Gastrocnemius medialis (tissue), 4 donors: ENCODE measurements at regions not wholly inside any gene's neighbourhood (a gene's known extent, or its start where the extent isn't known, plus 50 kb on each side); places are given as distances from the start of the nearest gene placed in this dataset.

Source experiments
- ATAC-seq, 2 donors: fragments of 150-250 bp; one replicate each; pipeline ENCODE4 v1.9.1; 2016
- DNase-seq, 2 donors: peaks; one replicate each; pipeline ENCODE4 v3.0.0-alpha.2; 2019
- H3K27ac ChIP-seq, 4 donors: fragments of 200-600 bp; sonication (generic); 1 replicate in 1 of 4; 2 replicates in 3 of 4; pipeline ENCODE4 v1.5.1; 2016 to 2018; ENCODE audit warnings: mild to moderate bottlenecking in 2 of 4, moderate library complexity in 1 of 4
- H3K27me3 ChIP-seq, 3 donors: fragments of 200-600 bp; sonication (generic) in 2 of 3; 1 replicate in 1 of 3; 2 replicates in 2 of 3; pipeline versions ENCODE4 v1.5.1 to v1.6.0; 2016 to 2019; ENCODE audit warnings: mild to moderate bottlenecking in 1 of 3, moderate library complexity in 1 of 3
- H3K36me3 ChIP-seq, 2 donors: fragments of 200-600 bp; sonication (generic) in 1 of 2; one replicate each; pipeline ENCODE4 v1.5.1; 2017 to 2018
- H3K4me1 ChIP-seq, 2 donors: fragments of 200-600 bp; sonication (generic) in 1 of 2; one replicate each; pipeline ENCODE4 v1.5.1; 2016 to 2017; ENCODE audit warnings: mild to moderate bottlenecking in 2 of 2
- H3K4me3 ChIP-seq, 4 donors: fragments of 200-600 bp; sonication (generic) in 3 of 4; 1 replicate in 1 of 4; 2 replicates in 3 of 4; pipeline ENCODE4 v1.5.1; 2016 to 2019; ENCODE audit warnings: mild to moderate bottlenecking in 2 of 4
- H3K9me3 ChIP-seq, 3 donors: fragments of 200-600 bp; sonication (generic) in 2 of 3; 1 replicate in 1 of 3; 2 replicates in 2 of 3; pipeline ENCODE4 v1.5.1; 2016 to 2019
- POLR2A ChIP-seq, 2 donors: fragments of 450-650 bp; IDR thresholded peaks; one replicate each; pipeline ENCODE4 v1.6.1; 2017; ENCODE audit warnings: antibody characterized with exemption in 2 of 2, mild to moderate bottlenecking in 2 of 2, moderate library complexity in 2 of 2
- in situ Hi-C, 4 donors: fragments of 200-750 bp; cut with MboI; loops; one replicate each; pipeline versions ENCODE4 v1.15.0 to v1.8.0; 2017; ENCODE audit warnings: low sequenced_read_pairs in 4 of 4
- intact Hi-C: fragments of 100-400 bp; cut with DNase I; formaldehyde crosslinking; loops from one replicate; pipeline ENCODE4 v1.15.1; 2023; ENCODE audit warnings: low total_unique reads
- TF ChIP-seq, protein P1 (sequence below), 5 experiments: fragments of 450-650 bp in 3 of 5; fragments of 200-600 bp in 2 of 5; sonication (generic) in 2 of 5; IDR thresholded peaks in 4 of 5; conservative IDR thresholded peaks in 1 of 5; 1 replicate in 4 of 5; 2 replicates in 1 of 5; pipeline ENCODE4 v1.5.1; 2016 to 2019; ENCODE audit warnings: antibody characterized with exemption in 5 of 5, mild to moderate bottlenecking in 3 of 5, moderate library complexity in 3 of 5

GRCh38 chr18:53785811-53786210 lies 438.7 kb downstream of the MBD2 start:
- DNase-seq (no peak), ATAC-seq (no peak)
- no peak overlapping the region for H3K27ac ChIP-seq
- H3K9me3 ChIP-seq, result no peaks in the 10 kb centered on the region
- no peaks in the 10 kb centered on the region for H3K4me1 ChIP-seq
- TF ChIP-seq, protein P1, sequence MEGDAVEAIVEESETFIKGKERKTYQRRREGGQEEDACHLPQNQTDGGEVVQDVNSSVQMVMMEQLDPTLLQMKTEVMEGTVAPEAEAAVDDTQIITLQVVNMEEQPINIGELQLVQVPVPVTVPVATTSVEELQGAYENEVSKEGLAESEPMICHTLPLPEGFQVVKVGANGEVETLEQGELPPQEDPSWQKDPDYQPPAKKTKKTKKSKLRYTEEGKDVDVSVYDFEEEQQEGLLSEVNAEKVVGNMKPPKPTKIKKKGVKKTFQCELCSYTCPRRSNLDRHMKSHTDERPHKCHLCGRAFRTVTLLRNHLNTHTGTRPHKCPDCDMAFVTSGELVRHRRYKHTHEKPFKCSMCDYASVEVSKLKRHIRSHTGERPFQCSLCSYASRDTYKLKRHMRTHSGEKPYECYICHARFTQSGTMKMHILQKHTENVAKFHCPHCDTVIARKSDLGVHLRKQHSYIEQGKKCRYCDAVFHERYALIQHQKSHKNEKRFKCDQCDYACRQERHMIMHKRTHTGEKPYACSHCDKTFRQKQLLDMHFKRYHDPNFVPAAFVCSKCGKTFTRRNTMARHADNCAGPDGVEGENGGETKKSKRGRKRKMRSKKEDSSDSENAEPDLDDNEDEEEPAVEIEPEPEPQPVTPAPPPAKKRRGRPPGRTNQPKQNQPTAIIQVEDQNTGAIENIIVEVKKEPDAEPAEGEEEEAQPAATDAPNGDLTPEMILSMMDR (IDR thresholded peaks at IDR 0.05 in 4 of 5, conservative IDR thresholded peaks at IDR 0.05 in 1 of 5), result no peak
- no peak for TF ChIP-seq POLR2A (IDR thresholded peaks at IDR 0.05)
- no peaks in the 10 kb centered on the region for H3K27me3 ChIP-seq
- intact Hi-C loops (no loop called here), in situ Hi-C loops (loop anchor here in 1 of 4 donors (25.0 kb wide), 1 partner anchor 101 kb away; no protein-coding TSS in a partner anchor)
- no peaks in the 10 kb centered on the region for H3K36me3 ChIP-seq
- H3K4me3 ChIP-seq, result no peak overlapping the region

GRCh38 chr18:53784253-53784652 lies 440.2 kb downstream of the MBD2 start:
- TF ChIP-seq, protein P1 (IDR thresholded peaks at IDR 0.05 in 4 of 5, conservative IDR thresholded peaks at IDR 0.05 in 1 of 5), result no peak
- TF ChIP-seq POLR2A (IDR thresholded peaks at IDR 0.05), result no peak
- Histone ChIP-seq H3K4me3 (no peak overlapping the region), H3K27me3 (no peaks in the 10 kb centered on the region), H3K4me1 (no peaks in the 10 kb centered on the region), H3K27ac (no peak overlapping the region), H3K9me3 (no peaks in the 10 kb centered on the region), H3K36me3 (no peaks in the 10 kb centered on the region)
- DNase-seq (no peak), ATAC-seq (no peak)
- in situ Hi-C loops, result loop anchor here in 1 of 4 donors (25.0 kb wide), 1 partner anchor 103 kb away; no protein-coding TSS in a partner anchor
- intact Hi-C loops, result no loop called here

- no peak for TF ChIP-seq POLR2A (IDR thresholded peaks at IDR 0.05)
- TF ChIP-seq, protein P1 (IDR thresholded peaks at IDR 0.05 in 4 of 5, conservative IDR thresholded peaks at IDR 0.05 in 1 of 5), result no peak
- intact Hi-C loops (no loop called here), in situ Hi-C loops (loop anchor here in 1 of 4 donors (25.0 kb wide), 1 partner anchor 107 kb away; no protein-coding TSS in a partner anchor)
- H3K27ac ChIP-seq, result no peak overlapping the region
- no peak overlapping the region for H3K4me3 ChIP-seq
- DNase-seq, result no peak
- H3K9me3 ChIP-seq, result no peaks in the 10 kb centered on the region
- H3K36me3 ChIP-seq, result no peaks in the 10 kb centered on the region
- no peaks in the 10 kb centered on the region for H3K27me3 ChIP-seq
- no peak for ATAC-seq
- no peaks in the 10 kb centered on the region for H3K4me1 ChIP-seq
These were observed 443.8 kb downstream of the MBD2 start for GRCh38 chr18:53780666-53781065.

GRCh38 chr18:53772293-53772692 lies 452.2 kb downstream of the MBD2 start:
- no peaks in the 10 kb centered on the region for H3K27me3 ChIP-seq
- H3K4me1 ChIP-seq, result peaks cover 0 to 9% of the 10 kb centered on the region in 2 donors
- TF ChIP-seq POLR2A (IDR thresholded peaks at IDR 0.05), result no peak
- DNase-seq (no peak), ATAC-seq (no peak)
- H3K9me3 ChIP-seq, result no peaks in the 10 kb centered on the region
- H3K27ac ChIP-seq, result no peak overlapping the region
- H3K36me3 ChIP-seq, result no peaks in the 10 kb centered on the region
- intact Hi-C loops, result no loop called here
- in situ Hi-C loops, result no loop called here
- H3K4me3 ChIP-seq, result no peak overlapping the region

DNA sequence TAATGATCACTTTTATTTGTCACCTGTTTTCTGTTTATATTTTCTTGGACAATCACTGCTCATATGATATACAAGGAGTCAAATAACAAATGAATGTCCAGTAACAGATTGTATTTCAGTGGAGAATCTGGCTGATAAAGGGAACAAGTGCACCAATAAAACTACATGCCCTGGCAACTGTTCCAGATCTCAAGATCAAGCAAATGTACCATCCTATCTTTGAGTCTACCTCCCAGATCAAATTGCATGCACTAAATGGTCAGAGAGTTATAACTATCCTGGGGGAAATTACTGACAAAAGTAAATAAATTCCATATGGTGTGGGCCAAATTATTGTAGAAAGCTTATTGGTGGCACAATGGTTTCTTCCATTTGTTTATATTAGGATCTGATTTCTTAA lies 452.8 kb downstream of the MBD2 start:
- Histone ChIP-seq H3K27ac (no peak overlapping the region), H3K4me1 (peaks cover 0 to 9% of the 10 kb centered on the region in 2 donors), H3K27me3 (no peaks in the 10 kb centered on the region), H3K36me3 (no peaks in the 10 kb centered on the region), H3K9me3 (no peaks in the 10 kb centered on the region), H3K4me3 (no peak overlapping the region)
- in situ Hi-C loops, result no loop called here
- ATAC-seq, result no peak
- no peak for TF ChIP-seq POLR2A (IDR thresholded peaks at IDR 0.05)
- TF ChIP-seq, protein P1 (IDR thresholded peaks at IDR 0.05 in 4 of 5, conservative IDR thresholded peaks at IDR 0.05 in 1 of 5), result no peak
- DNase-seq, result no peak
- intact Hi-C loops, result no loop called here
